ENCODE measurements at regions not wholly inside any gene's neighbourhood (a gene's known extent, or its start where the extent isn't known, plus 50 kb on each side); places are given as distances from the start of the nearest gene placed in this dataset.

DNA sequence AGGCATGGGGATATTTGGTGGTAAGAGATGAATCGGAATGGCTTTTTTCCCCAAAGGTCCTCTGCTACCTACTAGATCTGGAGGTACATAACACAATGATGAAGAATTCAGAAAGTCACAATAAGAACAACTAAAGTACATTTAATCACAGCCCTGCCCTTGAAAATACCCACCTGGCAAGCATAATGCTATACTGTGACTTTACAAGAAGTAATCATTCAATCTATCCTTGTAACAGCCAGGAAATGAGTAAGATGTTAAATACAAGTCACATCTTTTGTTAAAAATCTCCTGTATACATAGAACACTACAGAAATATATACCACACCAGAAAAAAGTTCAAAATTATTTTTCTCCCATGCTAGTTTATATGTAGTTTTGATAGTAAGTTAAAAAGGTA is 108.3 kb upstream of the ABCB5 start:
- Mint-ChIP-seq H3K9me3 (ENCODE audit: unreplicated experiment) (peaks cover under 1% of the 10 kb centered on the region), H3K27me3 (ENCODE audit: unreplicated experiment) (no peaks in the 10 kb centered on the region), H3K4me1 (ENCODE audit: unreplicated experiment) (no peaks in the 10 kb centered on the region)

DNA sequence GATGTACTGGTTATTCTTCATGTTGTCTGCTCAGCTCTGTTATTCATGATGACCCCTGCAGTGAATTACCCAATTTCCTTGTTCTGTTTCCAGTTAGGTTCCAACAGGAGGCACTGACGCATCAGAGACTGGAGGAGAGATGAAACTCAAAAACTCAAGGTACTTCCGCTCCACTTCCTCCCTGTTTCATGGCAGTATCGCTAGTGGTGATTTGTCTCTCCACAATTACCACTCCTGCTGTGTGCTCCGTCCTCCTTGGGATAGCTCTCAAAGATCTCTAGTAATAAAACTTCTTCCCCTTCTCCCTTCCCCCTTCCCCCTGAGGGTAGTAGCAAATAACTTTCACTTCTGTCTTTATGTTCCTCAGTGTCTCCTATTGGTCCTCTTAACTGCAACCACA is 107.4 kb upstream of the ABCB5 start:
- Mint-ChIP-seq H3K4me1 (ENCODE audit: unreplicated experiment) (no peaks in the 10 kb centered on the region), H3K9me3 (ENCODE audit: unreplicated experiment) (no peaks in the 10 kb centered on the region), H3K36me3 (ENCODE audit: unreplicated experiment) (no peaks in the 10 kb centered on the region), H3K27me3 (ENCODE audit: unreplicated experiment) (no peaks in the 10 kb centered on the region), H3K4me3 (ENCODE audit: unreplicated experiment) (no peak overlapping the region), H3K27ac (ENCODE audit: unreplicated experiment) (no peak overlapping the region)
- no peak for TF ChIP-seq CTCF (IDR thresholded peaks at IDR 0.05)
- no peak for DNase-seq (ENCODE audit: extremely low spot score, unreplicated experiment)

More for the DNA sequence above, 108.3 kb upstream of the ABCB5 start:
- Mint-ChIP-seq H3K4me3 (ENCODE audit: unreplicated experiment) (no peak overlapping the region), H3K36me3 (ENCODE audit: unreplicated experiment) (no peaks in the 10 kb centered on the region), H3K27ac (ENCODE audit: unreplicated experiment) (no peak overlapping the region)
- TF ChIP-seq CTCF (IDR thresholded peaks at IDR 0.05) = no peak
- DNase-seq (ENCODE audit: extremely low spot score, unreplicated experiment) = no peak

- TF ChIP-seq CTCF (IDR thresholded peaks at IDR 0.05) = no peak
- H3K4me1 Mint-ChIP-seq (ENCODE audit: unreplicated experiment) = no peaks in the 10 kb centered on the region
- no peaks in the 10 kb centered on the region for H3K9me3 Mint-ChIP-seq (ENCODE audit: unreplicated experiment)
- no peak for DNase-seq (ENCODE audit: extremely low spot score, unreplicated experiment)
- H3K27ac Mint-ChIP-seq (ENCODE audit: unreplicated experiment) = no peak overlapping the region
- H3K4me3 Mint-ChIP-seq (ENCODE audit: unreplicated experiment) = no peak overlapping the region
- H3K36me3 Mint-ChIP-seq (ENCODE audit: unreplicated experiment) = no peaks in the 10 kb centered on the region
- no peaks in the 10 kb centered on the region for H3K27me3 Mint-ChIP-seq (ENCODE audit: unreplicated experiment)
Observed at GRCh38 chr7:20509892-20510572, 105.4 kb upstream of the ABCB5 start.

GRCh38 chr7:20510573-20510900 is 104.9 kb upstream of the ABCB5 start:
- Mint-ChIP-seq H3K4me3 (ENCODE audit: unreplicated experiment) (no peak overlapping the region), H3K4me1 (ENCODE audit: unreplicated experiment) (no peaks in the 10 kb centered on the region), H3K36me3 (ENCODE audit: unreplicated experiment) (no peaks in the 10 kb centered on the region), H3K9me3 (ENCODE audit: unreplicated experiment) (no peaks in the 10 kb centered on the region), H3K27ac (ENCODE audit: unreplicated experiment) (no peak overlapping the region), H3K27me3 (ENCODE audit: unreplicated experiment) (no peaks in the 10 kb centered on the region)
- TF ChIP-seq CTCF (IDR thresholded peaks at IDR 0.05) = no peak
- DNase-seq (ENCODE audit: extremely low spot score, unreplicated experiment) = no peak

DNA sequence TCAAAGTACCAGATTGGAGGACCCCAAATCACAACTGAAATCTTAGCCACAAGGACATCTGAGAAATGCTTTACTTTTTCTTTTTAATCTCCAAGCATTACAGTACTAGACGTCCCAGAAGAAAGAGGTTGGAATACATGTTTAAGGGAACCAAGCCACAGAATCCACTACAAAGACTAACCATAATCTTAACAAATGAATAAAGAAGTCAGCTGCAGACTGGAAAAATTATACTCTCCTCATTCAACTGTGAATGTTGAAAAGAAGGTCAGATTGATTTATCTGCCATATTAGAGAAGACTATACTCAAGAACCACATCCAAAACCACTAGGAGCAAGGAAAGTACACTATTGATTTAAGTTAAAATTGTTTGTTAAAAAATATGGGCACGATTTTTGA is 102.1 kb upstream of the ABCB5 start:
- no peaks in the 10 kb centered on the region for H3K36me3 Mint-ChIP-seq (ENCODE audit: unreplicated experiment)
- H3K4me3 Mint-ChIP-seq (ENCODE audit: unreplicated experiment) = no peak overlapping the region
- no peak overlapping the region for H3K27ac Mint-ChIP-seq (ENCODE audit: unreplicated experiment)
- no peaks in the 10 kb centered on the region for H3K9me3 Mint-ChIP-seq (ENCODE audit: unreplicated experiment)
- H3K4me1 Mint-ChIP-seq (ENCODE audit: unreplicated experiment) = no peaks in the 10 kb centered on the region
- no peak for TF ChIP-seq CTCF (IDR thresholded peaks at IDR 0.05)
- no peak for DNase-seq (ENCODE audit: extremely low spot score, unreplicated experiment)
- no peaks in the 10 kb centered on the region for H3K27me3 Mint-ChIP-seq (ENCODE audit: unreplicated experiment)

All from osteocyte (in vitro differentiated cells).